ENCODE measurements at regions not wholly inside any gene's neighbourhood (a gene's known extent, or its start where the extent isn't known, plus 50 kb on each side); places are given as distances from the start of the nearest gene placed in this dataset.
A peak's percentile ranks its signal among the peaks of the same experiment; 100 is the strongest.

DNA sequence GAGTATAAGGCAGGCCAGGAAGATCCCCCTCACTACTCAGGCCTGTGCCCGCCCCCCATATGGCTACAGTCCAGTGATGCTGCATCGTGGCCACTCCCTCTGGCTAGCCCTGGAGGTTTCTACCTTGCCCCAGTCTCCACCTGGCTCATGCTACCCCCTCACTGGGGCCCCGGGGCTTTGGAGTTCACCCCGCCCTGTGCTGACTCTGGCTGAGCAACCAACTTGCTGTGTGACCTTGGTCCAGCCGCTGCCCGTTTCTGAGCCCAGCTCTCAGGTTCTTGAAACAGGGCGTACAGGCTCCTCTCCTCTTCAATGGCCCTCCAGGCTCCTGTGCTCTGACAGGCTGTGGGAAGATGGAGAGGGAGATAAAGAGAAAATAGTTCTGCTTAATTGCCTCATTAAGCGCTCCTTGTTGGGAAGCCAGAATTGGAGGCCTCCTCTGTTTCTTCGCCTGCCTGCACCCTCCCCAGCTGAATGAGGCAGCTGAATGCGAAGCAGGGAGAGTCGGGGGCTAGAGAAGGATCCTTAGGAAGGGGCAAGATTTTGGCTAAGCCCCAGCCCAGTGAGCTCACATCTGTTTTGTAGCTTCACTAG, 138.2 kb upstream of the NCOR2 start:
- no peaks in the 10 kb centered on the region for H3K36me3 ChIP-seq (ENCODE audit: control insufficient read depth in 2 of 3, insufficient read depth in 3 of 3, low read length in 3 of 3)
- DNase-seq = peak in 1 of 5 donors; percentile 68
- no peaks in the 10 kb centered on the region for H3K4me1 ChIP-seq (ENCODE audit: control insufficient read depth in 2 of 3, insufficient read depth in 2 of 3, low read depth in 1 of 3, low read length in 3 of 3)
- H3K27me3 ChIP-seq (ENCODE audit: control insufficient read depth, insufficient read depth, low read length) = no peaks in the 10 kb centered on the region
- TF ChIP-seq, protein P1, sequence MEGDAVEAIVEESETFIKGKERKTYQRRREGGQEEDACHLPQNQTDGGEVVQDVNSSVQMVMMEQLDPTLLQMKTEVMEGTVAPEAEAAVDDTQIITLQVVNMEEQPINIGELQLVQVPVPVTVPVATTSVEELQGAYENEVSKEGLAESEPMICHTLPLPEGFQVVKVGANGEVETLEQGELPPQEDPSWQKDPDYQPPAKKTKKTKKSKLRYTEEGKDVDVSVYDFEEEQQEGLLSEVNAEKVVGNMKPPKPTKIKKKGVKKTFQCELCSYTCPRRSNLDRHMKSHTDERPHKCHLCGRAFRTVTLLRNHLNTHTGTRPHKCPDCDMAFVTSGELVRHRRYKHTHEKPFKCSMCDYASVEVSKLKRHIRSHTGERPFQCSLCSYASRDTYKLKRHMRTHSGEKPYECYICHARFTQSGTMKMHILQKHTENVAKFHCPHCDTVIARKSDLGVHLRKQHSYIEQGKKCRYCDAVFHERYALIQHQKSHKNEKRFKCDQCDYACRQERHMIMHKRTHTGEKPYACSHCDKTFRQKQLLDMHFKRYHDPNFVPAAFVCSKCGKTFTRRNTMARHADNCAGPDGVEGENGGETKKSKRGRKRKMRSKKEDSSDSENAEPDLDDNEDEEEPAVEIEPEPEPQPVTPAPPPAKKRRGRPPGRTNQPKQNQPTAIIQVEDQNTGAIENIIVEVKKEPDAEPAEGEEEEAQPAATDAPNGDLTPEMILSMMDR (IDR thresholded peaks at IDR 0.05; ENCODE audit: borderline replicate concordance, extremely low read depth, insufficient read depth) = no peak
- no peak overlapping the region for H3K9ac ChIP-seq (ENCODE audit: low read length in 3 of 3)
- H3K9me3 ChIP-seq (ENCODE audit: control insufficient read depth in 2 of 3, insufficient read depth in 1 of 3, low read length in 3 of 3) = peaks cover 0 to 6% (median 0%) of the 10 kb centered on the region in 3 donors
- intact Hi-C loops (cut with DNase I) = no loop called here
- no peak overlapping the region for H3K27ac ChIP-seq (ENCODE audit: low read depth in 2 of 2, low read length in 2 of 2)
- no peak overlapping the region for H3K4me3 ChIP-seq (ENCODE audit: low read length in 3 of 3)
- no peak for FAIRE-seq

DNA sequence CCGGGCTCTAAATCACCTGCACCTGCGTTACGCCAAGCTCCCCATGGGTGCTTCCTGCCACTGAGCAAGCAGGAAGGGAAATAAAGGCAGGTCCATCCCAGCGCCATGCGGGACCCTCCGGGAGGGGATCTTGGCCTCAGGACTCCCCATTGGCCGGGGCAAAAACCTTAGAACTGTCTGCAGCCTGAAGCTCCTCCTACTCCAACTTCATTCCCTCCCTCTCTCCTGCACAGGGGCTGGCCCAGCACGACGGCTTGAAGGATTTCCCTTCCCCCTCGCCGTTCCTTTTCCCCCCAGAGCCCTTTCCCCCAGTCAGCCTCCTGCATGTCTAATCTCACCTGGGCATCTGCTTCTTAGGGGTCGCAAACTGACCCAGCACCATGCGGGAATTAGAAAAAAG, 137.2 kb upstream of the NCOR2 start:
- Histone ChIP-seq H3K4me1 (ENCODE audit: control insufficient read depth in 2 of 3, insufficient read depth in 2 of 3, low read depth in 1 of 3, low read length in 3 of 3) (no peaks in the 10 kb centered on the region), H3K27me3 (ENCODE audit: control insufficient read depth, insufficient read depth, low read length) (no peaks in the 10 kb centered on the region), H3K9ac (ENCODE audit: low read length in 3 of 3) (no peak overlapping the region), H3K4me3 (ENCODE audit: low read length in 3 of 3) (no peak overlapping the region), H3K9me3 (ENCODE audit: control insufficient read depth in 2 of 3, insufficient read depth in 1 of 3, low read length in 3 of 3) (peaks cover 0 to 6% (median 0%) of the 10 kb centered on the region in 3 donors), H3K36me3 (ENCODE audit: control insufficient read depth in 2 of 3, insufficient read depth in 3 of 3, low read length in 3 of 3) (no peaks in the 10 kb centered on the region), H3K27ac (ENCODE audit: low read depth in 2 of 2, low read length in 2 of 2) (no peak overlapping the region)
- peak in 1 of 5 donors; percentile 40 for DNase-seq
- intact Hi-C loops (cut with DNase I) = no loop called here
- FAIRE-seq = no peak
- TF ChIP-seq, protein P1 (IDR thresholded peaks at IDR 0.05; ENCODE audit: borderline replicate concordance, extremely low read depth, insufficient read depth) = no peak

DNA sequence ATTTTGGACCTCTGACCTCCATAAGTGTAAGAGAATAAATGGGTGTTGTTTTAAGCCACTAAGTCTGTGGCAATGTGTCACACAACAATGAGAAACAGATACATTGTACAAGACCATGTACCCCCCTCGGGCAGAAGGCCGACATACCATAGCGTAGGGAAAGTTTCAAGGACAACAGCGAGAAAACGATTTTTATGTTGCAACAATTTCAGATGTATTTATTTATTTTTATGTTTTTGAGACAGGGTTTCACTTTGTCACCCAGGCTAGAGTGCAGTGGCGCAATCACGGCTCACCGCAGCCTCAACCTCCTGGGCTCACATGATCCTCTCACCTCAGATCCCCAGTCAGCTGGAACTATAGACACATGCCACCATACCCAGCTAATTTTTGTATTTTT, 136.4 kb upstream of the NCOR2 start:
- no peak overlapping the region for H3K9ac ChIP-seq (ENCODE audit: low read length in 3 of 3)
- H3K9me3 ChIP-seq (ENCODE audit: control insufficient read depth in 2 of 3, insufficient read depth in 1 of 3, low read length in 3 of 3) = peaks cover 0 to 6% (median 0%) of the 10 kb centered on the region in 3 donors
- H3K4me1 ChIP-seq (ENCODE audit: control insufficient read depth in 2 of 3, insufficient read depth in 2 of 3, low read depth in 1 of 3, low read length in 3 of 3) = no peaks in the 10 kb centered on the region
- no peak overlapping the region for H3K4me3 ChIP-seq (ENCODE audit: low read length in 3 of 3)
- FAIRE-seq (no peak), DNase-seq (peak in 2 of 5 donors; percentile 29 to 55)
- TF ChIP-seq, protein P1 (IDR thresholded peaks at IDR 0.05; ENCODE audit: borderline replicate concordance, extremely low read depth, insufficient read depth) = no peak
- no peak overlapping the region for H3K27ac ChIP-seq (ENCODE audit: low read depth in 2 of 2, low read length in 2 of 2)
- no peaks in the 10 kb centered on the region for H3K36me3 ChIP-seq (ENCODE audit: control insufficient read depth in 2 of 3, insufficient read depth in 3 of 3, low read length in 3 of 3)
- no peaks in the 10 kb centered on the region for H3K27me3 ChIP-seq (ENCODE audit: control insufficient read depth, insufficient read depth, low read length)
- intact Hi-C loops (cut with DNase I) = no loop called here

DNA sequence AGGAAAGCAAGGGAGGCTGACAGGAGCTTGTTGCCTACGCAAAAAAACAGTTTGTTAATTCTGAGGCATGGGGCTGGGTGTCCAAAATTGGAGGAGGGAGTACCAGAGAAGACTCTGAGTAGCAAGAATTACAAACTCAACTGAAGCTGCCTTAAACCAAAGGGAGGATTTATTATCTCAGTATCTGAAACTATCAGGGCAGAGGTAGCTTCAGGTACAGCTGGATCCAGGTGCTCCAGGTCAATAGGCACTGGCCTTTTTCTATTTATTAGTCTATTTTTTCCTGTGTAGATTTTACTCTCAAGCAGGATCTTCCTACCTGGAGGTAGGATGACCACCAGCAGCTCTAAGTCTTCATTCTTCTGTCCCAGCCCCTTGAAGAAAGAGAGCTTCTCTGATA, 135.3 kb upstream of the NCOR2 start:
- FAIRE-seq = no peak
- TF ChIP-seq, protein P1 (IDR thresholded peaks at IDR 0.05; ENCODE audit: borderline replicate concordance, extremely low read depth, insufficient read depth) = no peak

More for the DNA sequence above, 135.3 kb upstream of the NCOR2 start:
- H3K9ac ChIP-seq (ENCODE audit: low read length in 3 of 3) = no peak overlapping the region
- DNase-seq = no peak
- intact Hi-C loops (cut with DNase I) = no loop called here
- H3K4me3 ChIP-seq (ENCODE audit: low read length in 3 of 3) = no peak overlapping the region
- no peaks in the 10 kb centered on the region for H3K27me3 ChIP-seq (ENCODE audit: control insufficient read depth, insufficient read depth, low read length)
- no peaks in the 10 kb centered on the region for H3K4me1 ChIP-seq (ENCODE audit: control insufficient read depth in 2 of 3, insufficient read depth in 2 of 3, low read depth in 1 of 3, low read length in 3 of 3)
- H3K27ac ChIP-seq (ENCODE audit: low read depth in 2 of 2, low read length in 2 of 2) = no peak overlapping the region
- no peaks in the 10 kb centered on the region for H3K36me3 ChIP-seq (ENCODE audit: control insufficient read depth in 2 of 3, insufficient read depth in 3 of 3, low read length in 3 of 3)
- peaks cover 0 to 4% (median 0%) of the 10 kb centered on the region in 3 donors for H3K9me3 ChIP-seq (ENCODE audit: control insufficient read depth in 2 of 3, insufficient read depth in 1 of 3, low read length in 3 of 3)

Measured in kidney (tissue), 13 donors.